NCI-H69 (cell line): ENCODE measurements at regions not wholly inside any gene's neighbourhood (a gene's known extent, or its start where the extent isn't known, plus 50 kb on each side); places are given as distances from the start of the nearest gene placed in this dataset.

Source experiments
- DNase-seq: peaks from one replicate; lab custom pipeline; 2025; lab: John Stamatoyannopoulos, UW

DNA sequence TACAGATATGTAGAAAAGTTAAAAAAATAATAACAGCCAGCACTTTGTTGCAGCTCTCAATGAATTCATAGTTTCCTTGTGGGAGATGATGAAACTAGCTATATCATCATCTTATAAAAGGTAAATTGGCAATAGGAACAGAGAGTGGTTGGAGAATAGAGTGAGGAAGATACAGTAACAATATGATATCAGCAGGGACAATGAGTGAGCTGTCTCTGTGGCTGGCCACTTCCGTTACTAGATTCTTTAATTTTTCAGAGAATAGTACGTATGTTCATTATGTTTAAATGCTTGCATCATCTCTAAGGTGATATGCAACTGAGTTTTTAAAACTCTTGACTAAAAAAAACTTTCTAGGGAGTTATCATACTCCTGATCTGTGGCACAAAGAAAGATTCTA, 1006.2 kb upstream of the FLRT2 start:
- DNase-seq: no peak

GRCh38 chr14:84527706-84528105, 1002.2 kb upstream of the FLRT2 start:
- peak; percentile 74 for DNase-seq

DNA sequence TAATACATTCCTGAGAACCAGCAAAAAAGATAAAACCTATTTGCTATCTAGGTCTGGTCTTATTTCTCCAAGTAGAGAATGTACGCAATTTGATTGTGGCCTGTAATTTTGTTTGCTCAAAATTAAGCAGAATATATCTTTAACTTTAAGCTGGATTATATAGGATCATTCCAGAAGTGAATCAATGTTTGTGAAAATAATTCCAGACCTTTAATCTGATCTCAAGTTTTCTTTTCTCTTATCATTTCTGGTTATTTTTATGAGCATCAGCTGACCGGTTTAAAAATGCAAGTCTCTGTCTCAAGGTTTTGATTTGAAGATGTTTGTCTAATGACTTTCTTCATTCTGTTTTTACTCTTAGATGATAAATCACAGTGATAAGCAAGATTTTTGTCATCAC, 997.9 kb upstream of the FLRT2 start:
- no peak for DNase-seq

DNA sequence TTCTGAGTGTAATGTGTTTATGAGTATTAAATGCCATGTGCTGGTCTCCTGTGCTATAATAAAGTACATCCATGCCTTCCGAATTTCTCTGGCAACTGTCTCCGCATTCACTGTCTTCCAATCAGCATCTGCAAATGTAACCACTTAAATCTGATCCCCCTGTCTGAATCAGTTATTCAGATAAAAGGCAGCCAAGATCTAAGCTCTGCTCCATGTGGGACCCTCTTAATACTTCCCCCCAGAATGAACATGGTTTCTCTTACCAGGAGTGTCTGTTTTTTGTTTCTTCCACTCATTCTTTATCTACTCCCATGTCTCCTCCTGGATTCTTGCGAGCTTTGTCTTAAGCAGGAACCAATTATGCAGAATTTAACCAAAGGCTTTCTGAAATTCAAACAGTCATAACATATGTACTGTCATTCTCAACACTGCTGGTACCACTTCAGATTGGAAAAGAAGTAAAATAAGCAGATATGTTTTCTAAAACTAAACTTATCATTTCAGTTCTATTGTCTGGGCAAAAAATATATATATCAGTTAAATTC, 996.7 kb upstream of the FLRT2 start:
- no peak for DNase-seq

DNA sequence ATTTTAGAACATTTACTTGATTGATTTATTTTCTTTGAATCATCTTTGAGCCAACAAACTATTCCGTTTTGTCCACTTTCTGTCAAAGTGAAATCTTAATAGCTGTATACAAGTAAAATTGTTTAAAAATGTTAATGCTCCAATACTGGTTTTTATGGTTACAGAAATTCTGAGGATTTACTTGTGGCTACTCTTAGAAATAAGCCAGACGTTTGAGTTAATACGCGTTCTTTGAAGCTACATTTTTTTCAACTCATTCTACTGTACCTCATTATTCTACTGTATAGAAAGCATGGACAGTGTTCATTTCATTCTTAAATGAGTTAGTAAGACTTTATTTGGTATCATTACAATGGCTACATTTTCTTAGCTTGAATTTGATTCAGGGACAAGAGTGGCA, 996.2 kb upstream of the FLRT2 start:
- DNase-seq: no peak

DNA sequence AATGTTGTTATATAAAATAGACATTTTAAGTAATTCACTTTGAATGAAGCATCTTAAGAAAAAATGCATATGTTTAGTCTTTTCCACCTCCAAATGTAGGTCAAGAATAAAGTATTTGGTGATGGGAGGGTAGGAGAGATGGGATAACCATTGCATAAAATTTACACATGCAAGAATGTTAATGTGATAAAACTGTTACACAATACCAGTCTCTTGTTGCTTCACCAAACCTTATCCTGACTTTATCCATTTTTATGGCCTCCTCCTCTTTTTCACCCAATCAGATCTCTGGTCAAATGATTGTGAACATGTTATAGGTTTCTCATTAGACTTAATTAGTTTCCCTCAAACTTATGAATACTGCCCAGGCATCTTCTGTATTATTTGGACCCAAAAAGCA, 994.5 kb upstream of the FLRT2 start:
- DNase-seq: no peak

- no peak for DNase-seq
Measured at GRCh38 chr14:84535976-84536375, 994.0 kb upstream of the FLRT2 start.

DNA sequence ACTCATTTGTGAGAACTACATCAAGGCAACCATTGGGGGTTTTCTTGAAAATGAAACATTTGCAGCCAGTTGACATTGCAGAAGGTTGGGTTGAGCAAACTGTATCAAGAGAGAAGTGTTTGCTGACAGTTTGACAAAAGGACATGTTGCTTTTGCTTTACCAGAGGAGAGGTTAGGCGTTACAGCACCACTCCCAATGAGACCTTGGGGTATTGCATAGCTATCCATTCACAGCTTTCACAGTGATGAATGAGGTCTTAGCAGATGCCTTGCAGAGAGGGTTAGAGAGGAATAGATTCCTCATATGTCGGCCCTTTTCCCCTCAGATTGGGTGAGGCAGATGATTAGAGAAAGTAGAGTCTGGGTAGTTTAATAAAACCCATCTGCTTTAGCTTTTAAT, 988.9 kb upstream of the FLRT2 start:
- DNase-seq: no peak

DNA sequence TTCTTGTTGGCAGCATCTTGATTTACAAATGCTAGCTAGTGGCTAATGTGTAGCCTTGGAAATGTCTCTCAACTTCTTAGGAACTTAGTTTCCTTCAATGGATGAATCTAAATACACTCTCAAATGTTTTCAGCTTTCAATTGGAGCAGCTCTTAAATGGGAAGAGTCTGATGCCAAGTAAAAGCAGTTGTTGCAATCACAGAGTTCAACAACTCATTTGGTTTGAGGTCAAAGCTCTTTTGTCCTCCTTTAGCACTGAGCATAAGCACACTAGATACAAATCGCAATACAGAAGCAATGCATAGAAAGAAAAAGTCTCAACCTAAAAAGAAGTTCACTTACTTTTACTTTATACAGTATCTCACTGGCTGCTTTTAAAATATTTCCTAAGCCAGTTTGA, 986.1 kb upstream of the FLRT2 start:
- peak; percentile 14 for DNase-seq

DNA sequence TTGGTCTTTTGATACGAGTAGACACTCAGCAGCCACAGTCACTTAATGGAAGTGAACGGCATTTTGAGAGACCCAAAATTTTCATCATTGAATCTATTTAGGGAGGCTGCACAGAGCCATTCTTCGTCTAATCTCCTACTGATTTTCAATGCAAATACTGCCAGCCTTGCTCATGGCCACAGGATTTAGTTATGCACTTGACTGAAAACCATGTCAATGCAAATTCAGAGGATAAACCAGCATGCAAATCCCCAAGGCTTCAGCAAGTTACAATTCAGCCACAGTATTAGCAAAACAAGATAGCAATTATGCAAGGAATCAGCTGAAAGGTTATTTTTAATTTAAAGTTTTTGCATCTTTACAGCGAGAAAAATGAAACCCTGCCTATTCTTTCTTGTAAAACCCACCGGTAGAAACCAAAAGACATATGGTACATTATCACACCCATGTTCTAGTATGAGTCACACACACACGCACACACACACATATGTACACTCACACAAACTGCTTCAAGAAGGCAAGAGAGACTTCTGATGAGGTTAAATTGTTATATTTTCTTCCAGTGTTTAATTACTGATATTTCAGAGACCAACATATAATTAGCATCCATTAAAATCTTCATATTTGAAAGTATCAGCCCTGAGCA, 985.3 kb upstream of the FLRT2 start:
- DNase-seq: peak; percentile 44

- DNase-seq: peak; percentile 94
Measured at GRCh38 chr14:84546236-84546635, 983.7 kb upstream of the FLRT2 start.

DNA sequence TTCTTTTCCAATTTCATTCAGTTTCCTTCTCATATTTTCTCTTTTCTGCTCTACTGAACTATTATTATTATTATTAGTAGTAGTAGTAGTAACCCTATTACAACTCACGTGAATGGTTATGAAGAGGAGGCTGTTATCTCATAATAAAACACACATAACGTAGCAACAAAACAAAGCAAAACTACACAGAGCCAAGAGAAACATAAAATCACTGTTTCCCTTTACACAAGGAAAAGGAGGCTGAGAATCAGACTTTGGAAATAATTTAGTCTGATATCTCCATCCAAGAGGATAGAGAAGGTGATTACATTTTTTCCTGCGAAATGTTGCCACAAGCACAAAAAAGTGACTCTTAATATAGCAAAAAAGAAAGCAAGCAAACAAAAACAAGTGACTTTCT, 975.8 kb upstream of the FLRT2 start:
- no peak for DNase-seq

- no peak for DNase-seq
Measured at GRCh38 chr14:84555493-84555892, 974.5 kb upstream of the FLRT2 start.

DNA sequence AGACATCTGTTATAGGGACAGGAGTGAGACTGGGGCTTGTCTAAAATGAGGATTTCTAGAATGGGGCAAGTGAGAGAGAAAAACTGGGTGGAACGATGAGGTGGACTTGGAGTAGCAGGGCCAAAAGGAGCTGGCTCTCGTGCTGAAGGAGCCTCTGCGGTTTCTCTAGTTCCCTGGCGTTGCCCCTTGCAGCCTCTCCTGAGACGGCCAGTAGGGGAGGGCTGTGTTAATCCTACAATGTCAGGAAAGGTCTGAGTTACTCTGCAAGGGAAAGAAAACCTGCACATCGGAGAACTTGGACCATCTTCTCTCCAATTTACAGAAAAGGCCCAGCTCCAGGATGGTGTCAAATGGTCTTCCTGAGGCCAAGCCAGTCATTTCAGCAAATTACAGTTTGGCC, 963.8 kb upstream of the FLRT2 start:
- no peak for DNase-seq

DNA sequence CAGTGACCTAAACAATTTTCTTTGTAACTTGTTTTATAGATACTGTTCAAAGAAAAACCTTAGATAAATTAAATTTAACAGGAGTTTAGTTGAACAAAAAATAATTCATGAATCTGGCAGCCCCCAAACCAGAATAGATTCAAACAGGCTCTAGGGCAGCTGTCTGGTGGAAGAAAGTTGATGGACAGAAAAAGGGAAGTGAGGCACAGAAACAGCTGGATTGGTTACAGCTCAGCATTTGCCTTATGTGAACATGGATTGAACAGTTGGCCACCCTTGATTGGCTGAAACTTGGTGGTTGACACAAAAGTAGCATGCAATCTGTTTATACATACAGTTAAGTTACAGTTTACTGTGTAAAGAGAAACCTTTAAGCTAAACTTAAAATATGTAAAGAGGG, 954.3 kb upstream of the FLRT2 start:
- no peak for DNase-seq

DNA sequence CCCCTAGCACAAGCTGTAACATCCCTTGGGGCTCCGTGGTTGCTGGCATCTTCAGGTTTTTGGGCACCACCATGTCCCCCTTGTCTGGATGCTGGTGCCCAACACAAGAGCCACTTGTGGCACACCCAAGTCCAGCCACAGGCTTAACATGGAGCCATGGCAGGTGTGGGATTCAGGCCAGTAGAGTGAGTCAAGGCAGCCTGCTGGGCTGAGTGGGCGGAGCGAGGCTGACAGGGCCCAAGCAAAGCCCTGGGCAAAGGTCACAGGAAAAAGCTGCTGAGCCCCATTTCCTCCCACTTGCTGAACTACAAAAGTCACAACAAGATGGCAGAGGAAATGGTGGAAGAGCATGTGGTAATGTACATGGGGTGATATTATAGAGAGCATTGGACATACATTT, 950.7 kb upstream of the FLRT2 start:
- DNase-seq: peak; percentile 11

DNA sequence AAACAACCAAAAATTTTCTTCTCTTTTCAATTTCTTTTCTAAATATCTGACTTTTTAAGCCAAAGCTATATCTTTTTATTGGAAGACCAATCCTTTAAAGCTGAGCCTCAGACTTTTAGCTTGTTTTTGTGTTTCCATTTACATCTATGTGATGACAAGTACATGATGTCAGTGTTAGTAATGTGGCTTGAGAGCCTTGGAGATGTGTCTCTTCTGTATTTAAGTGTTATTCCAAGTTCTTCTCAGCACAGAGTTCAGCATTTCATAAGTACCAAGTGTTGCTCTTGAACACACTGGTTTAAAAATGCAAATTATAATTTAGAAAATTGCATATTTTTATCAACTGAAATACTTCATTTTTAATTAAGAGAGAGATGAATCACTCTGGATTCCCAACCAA, 948.9 kb upstream of the FLRT2 start:
- no peak for DNase-seq

- DNase-seq: no peak
Measured at GRCh38 chr14:84584511-84584910, 945.4 kb upstream of the FLRT2 start.

DNA sequence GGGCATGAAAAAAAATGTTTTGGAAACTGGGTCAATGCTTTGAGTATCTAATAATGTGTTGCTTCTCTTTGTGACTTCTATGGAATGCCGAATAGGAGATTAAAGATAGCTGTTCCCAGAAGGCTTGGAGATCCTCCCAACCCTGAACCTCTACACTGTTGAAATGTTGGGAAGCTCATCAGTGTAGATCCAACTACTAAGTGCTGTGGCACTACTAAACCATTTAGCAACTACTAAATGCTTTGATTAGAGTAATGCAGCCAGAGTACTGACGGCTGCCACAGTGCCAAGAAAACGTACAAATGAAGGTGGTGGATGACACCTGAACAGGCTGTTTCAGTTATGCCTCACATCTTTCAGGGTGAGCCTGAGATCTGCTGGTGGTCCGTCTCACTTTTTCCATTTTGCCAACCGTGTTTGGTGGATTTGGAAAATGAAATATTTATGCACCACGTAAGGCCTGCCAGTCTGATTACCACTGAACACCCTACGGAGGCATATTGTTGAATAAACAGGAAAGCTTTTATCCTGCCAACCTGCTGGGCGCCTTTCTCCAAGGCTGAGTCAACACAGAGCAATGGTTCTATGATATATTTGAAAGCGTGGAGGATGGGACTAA, 938.0 kb upstream of the FLRT2 start:
- DNase-seq: peak; percentile 96

- DNase-seq: peak; percentile 46
Measured at GRCh38 chr14:84592770-84593169, 937.2 kb upstream of the FLRT2 start.

GRCh38 chr14:84610086-84610485, 919.9 kb upstream of the FLRT2 start:
- no peak for DNase-seq

DNA sequence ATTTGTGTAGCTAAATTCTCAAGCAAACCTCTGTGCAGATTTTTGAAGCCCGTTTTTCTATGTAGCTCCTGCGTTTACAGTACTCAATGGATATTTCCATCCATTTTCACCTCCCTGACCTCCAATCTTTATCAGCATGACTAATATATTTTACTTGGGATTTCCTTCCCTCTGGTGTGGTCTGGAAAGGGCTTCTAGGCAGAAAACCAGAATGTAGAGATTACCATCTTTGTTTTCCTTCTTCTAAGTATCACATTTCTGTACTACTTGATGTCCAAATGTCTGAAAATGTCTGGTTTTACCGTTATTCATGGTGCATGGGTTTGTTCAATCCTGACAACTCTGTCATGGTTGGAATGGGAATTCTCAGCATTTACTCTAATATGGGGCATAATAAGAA, 907.6 kb upstream of the FLRT2 start:
- no peak for DNase-seq

DNA sequence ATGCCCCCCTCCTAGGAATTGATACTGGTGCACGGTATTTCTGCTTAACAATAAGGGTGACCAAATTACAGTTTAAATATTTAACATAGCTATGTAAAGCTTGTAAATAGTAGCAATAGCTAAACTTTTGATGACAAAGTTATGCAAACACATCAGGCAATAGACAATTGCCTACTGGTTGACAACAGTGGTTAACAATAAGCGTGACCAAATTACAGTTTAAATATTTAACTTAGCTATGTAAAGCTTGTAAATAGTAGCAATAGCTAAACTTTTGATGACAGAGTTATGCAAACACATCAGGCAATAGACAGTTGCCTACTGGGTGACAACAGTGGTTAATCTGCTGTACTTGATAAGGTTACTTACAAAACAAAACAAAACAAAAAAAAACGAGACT, 886.5 kb upstream of the FLRT2 start:
- DNase-seq: peak; percentile 93
